Right ventricle myocardium superior (tissue), 1 donor: ENCODE measurements at regions not wholly inside any gene's neighbourhood (a gene's known extent, or its start where the extent isn't known, plus 50 kb on each side); places are given as distances from the start of the nearest gene placed in this dataset.

ENCODE experiments used
- ATAC-seq: fragments of 200-7000 bp; cut with Tn5 transposase; one replicate; pipeline ENCODE4 v1.9.1; 2020; ENCODE audit warnings: mild to moderate bottlenecking; ENCODE audit not compliant: poor library complexity
- DNase-seq: peaks from one replicate; pipeline ENCODE4 v3.0.0-alpha.2; 2020
- intact Hi-C: fragments of 100-400 bp; cut with DNase I; formaldehyde crosslinking; loops from one replicate; pipeline ENCODE4 v1.11.2; 2022
- donor health status: DM: no; HTN: yes; CAD: no; lungs with severe emphysema.

DNA sequence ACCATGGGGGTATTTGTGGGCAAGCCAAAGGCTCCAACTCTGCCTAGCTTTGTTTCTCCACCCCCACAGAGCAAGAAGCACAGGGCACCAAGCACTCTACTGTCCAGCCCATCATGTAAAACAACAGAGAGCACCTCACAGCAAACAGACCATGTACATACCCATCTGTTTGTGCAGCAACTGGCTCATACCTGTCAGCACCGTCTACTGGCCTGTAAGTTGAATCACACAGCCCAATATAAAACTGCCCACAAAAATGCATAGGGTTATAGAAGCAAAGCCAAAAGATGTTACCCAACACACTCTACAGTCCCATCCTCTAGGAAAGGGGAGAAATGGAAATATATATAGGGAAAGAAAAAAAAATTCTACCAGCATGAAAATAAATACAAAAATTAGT is 139.7 kb upstream of the CPNE4 start:
- intact Hi-C loops, result no loop called here
- ATAC-seq (no peak), DNase-seq (no peak)

- no peak for DNase-seq
- no peak for ATAC-seq
These were observed 136.8 kb upstream of the ACP3 start for GRCh38 chr3:132180337-132180791.

GRCh38 chr3:132183811-132184210 is 133.4 kb upstream of the ACP3 start:
- intact Hi-C loops, result no loop called here
- ATAC-seq (no peak), DNase-seq (no peak)

More at GRCh38 chr3:132180337-132180791, 136.8 kb upstream of the ACP3 start:
- intact Hi-C loops, result no loop called here

- intact Hi-C loops, result no loop called here
These were observed 129.5 kb upstream of the ACP3 start for GRCh38 chr3:132187746-132188145.

GRCh38 chr3:132189601-132190000 is 127.6 kb upstream of the ACP3 start:
- ATAC-seq, result no peak
- DNase-seq, result no peak
- intact Hi-C loops, result no loop called here

More at GRCh38 chr3:132187746-132188145, 129.5 kb upstream of the ACP3 start:
- ATAC-seq, result no peak
- DNase-seq, result no peak

GRCh38 chr3:132196113-132196512 is 121.1 kb upstream of the ACP3 start:
- ATAC-seq, result no peak
- no peak for DNase-seq
- intact Hi-C loops, result no loop called here

GRCh38 chr3:132198516-132198915 is 118.7 kb upstream of the ACP3 start:
- intact Hi-C loops, result no loop called here
- DNase-seq (no peak), ATAC-seq (no peak)

DNA sequence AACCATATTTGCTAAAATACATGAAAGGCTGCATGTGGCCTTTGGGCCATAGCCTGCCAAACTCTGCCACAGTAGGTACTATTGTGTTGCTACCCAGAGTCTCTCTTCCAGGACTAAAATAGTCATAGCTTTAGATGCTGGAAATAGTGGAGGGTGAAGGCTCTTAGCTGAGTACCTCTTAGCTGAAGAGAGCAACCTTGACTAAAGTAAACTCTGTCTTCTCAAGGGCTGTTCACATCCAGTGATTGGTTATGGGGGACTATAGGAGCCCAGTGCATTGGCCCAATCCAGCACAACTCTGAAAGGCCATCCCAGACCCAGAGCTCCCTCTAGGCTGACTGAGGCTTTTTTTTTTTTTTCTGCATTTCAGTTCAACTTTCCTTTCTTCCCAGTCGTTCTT is 117.8 kb upstream of the ACP3 start:
- ATAC-seq (no peak), DNase-seq (no peak)
- intact Hi-C loops, result no loop called here

DNA sequence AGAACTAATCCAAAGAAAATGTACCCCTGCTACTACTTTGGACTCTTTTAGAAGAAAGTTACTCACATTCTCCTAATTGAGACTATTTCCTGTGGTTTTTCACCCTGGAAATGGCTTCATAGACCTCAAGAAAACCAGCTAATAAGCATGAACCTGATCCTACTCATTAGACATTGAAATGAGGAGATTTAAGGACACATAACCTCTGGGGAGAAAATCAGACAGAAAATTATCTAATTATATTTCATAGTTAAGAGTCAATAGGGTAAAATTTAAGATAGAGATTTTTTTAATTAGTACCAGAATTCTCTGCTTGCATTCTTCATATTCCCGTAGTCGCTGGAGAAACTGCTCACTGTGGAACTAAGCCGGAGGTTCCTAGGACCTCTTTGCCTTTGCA is 114.6 kb upstream of the ACP3 start:
- intact Hi-C loops, result no loop called here
- no peak for DNase-seq
- ATAC-seq, result no peak

- no peak for ATAC-seq
- DNase-seq, result no peak
- intact Hi-C loops, result no loop called here
These were observed 113.2 kb upstream of the ACP3 start for GRCh38 chr3:132203889-132204596.

DNA sequence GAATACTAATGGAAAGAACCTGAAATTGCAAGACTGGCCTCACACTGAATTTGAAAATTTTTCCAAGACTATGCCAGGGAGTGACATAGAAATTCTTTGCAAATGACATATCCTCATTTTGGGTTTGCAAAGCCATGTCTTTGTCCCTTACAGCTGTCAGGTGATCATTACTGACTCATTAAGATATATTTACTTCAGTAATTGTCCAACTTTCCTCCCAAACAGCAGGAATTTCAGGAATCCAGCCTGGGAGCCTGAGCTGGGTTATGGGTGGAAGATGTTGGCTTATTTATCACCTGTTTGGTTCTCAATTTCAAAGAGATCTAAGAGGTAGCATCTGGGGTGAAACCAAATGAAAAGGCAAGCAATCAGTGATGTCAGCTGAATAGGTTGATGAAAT is 111.6 kb upstream of the ACP3 start:
- DNase-seq, result no peak
- intact Hi-C loops, result no loop called here
- ATAC-seq, result no peak

- ATAC-seq (no peak), DNase-seq (no peak)
- intact Hi-C loops, result no loop called here
These were observed 107.4 kb upstream of the ACP3 start for GRCh38 chr3:132209855-132210254.

DNA sequence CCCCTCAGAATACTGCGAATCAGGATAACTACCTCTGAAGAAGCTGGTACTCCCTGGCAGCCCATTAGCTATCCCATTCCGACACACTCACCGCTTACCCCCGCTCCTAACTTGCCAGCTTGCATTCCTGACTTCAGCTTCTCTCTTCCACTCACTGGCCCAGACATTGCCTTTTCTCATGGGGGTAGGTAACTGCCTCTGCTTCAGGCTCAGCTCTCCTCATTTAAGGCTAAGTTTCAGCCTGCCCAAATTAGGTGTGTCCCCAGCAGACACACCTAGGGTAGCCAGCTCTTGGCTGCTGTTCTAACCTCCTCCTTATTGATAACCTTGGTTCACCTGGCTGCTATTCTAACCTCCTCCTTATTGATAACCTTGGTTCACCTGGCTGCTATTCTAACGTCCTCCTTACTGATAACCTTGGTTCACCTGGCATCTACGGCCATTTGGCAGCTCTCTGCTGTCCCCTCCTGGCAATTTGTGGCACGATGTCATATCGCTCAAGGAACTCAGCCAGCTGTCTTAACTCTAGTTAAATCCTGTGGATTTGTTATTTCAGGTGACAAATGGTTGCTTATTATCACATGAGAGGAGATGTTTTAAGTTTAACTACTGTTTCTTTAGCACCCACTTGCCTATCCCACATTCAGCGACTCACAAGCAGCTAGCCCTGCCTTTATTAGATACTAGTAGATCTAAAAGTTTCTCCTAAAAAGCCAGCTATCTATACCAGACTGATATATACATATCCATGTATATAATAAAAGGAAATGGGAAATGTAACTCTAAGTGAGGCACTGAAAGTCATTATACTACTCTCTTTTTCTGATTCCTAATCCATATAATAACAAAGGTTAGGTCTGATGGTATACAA is 106.5 kb upstream of the ACP3 start:
- no peak for DNase-seq
- intact Hi-C loops, result no loop called here
- no peak for ATAC-seq

GRCh38 chr3:132211896-132212295 is 105.3 kb upstream of the ACP3 start:
- no peak for ATAC-seq
- DNase-seq, result no peak
- intact Hi-C loops, result no loop called here

DNA sequence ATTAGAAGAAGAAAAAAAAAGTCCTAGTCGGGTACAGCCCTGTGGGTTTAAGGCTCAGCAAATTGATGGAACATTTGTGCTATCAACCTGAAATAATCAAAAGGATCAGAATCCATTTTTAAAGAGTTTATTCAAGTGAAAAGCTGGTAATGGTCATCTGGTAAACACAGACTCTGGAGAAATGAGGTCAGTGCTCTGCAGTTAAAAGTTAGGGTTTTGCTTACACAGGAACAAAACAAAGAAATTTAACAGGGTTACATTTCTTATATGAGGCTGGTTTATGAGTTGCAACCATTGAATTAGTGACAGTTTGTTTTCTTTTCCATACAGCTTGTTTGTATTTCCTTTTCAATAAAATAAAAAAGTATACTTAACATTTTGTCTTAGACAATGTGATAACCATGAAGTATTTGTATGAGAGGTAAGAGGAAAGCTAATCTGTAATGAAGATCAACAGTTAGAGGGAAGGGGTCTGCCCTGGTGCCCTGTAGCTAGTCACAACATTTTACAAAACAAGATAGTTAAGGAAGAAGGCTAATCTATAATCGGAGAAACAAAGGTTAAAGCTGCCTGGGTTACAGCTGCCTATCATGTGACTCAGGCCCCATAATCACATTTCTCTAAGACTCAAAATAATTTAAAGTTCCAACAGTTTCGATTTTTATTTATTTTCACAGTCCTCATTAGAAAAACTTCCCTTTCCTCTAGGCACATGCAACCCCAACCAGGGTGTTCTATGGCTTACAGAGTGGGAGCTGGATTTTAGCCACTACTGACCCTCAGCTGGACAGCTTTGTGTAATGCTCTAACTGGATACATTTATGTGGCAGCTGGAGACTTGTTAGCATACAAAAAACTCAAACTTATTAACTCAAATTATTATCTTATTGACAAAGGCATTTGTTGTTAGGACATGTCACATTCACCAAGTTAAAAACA is 98.1 kb upstream of the ACP3 start:
- ATAC-seq (no peak), DNase-seq (no peak)
- intact Hi-C loops, result no loop called here

GRCh38 chr3:132220986-132221385 is 96.2 kb upstream of the ACP3 start:
- DNase-seq (no peak), ATAC-seq (no peak)
- intact Hi-C loops, result no loop called here

GRCh38 chr3:132222868-132223538 is 94.2 kb upstream of the ACP3 start:
- intact Hi-C loops, result no loop called here
- ATAC-seq (no peak), DNase-seq (no peak)

- no peak for DNase-seq
- intact Hi-C loops, result no loop called here
- no peak for ATAC-seq
These were observed 91.5 kb upstream of the ACP3 start for GRCh38 chr3:132225664-132226063.

GRCh38 chr3:132228923-132229322 is 88.3 kb upstream of the ACP3 start:
- DNase-seq, result no peak
- no peak for ATAC-seq
- intact Hi-C loops, result no loop called here
